Neuronal stem cell (in vitro differentiated cells): ENCODE measurements at regions not wholly inside any gene's neighbourhood (a gene's known extent, or its start where the extent isn't known, plus 50 kb on each side); places are given as distances from the start of the nearest gene placed in this dataset.

ENCODE experiments used
- DNase-seq: peaks from one replicate; pipeline ENCODE4 v3.0.0-alpha.2; 2013; ENCODE audit warnings: low spot score
- H2AFZ ChIP-seq: one replicate; pipeline ENCODE4 v1.6.1; 2013; ENCODE audit warnings: mild to moderate bottlenecking, low read length, inconsistent platforms
- H2AK5ac ChIP-seq: 2 replicates; pipeline ENCODE4 v1.6.1; 2013; ENCODE audit warnings: low read depth, mild to moderate bottlenecking, inconsistent platforms, low read length, moderate library complexity, mixed read lengths
- H2BK120ac ChIP-seq: 2 replicates; pipeline ENCODE4 v1.6.1; 2013; ENCODE audit warnings: low read depth, mild to moderate bottlenecking, inconsistent platforms, low read length, moderate library complexity, mixed read lengths
- H2BK12ac ChIP-seq: one replicate; pipeline ENCODE4 v1.6.1; 2013; ENCODE audit warnings: low read length, inconsistent platforms
- H2BK15ac ChIP-seq: 2 replicates; pipeline ENCODE4 v1.6.1; 2013; ENCODE audit warnings: mild to moderate bottlenecking, low read length, inconsistent platforms, mixed read lengths
- H2BK5ac ChIP-seq: one replicate; pipeline ENCODE4 v1.6.1; 2013; ENCODE audit warnings: inconsistent platforms, mild to moderate bottlenecking, low read length, moderate library complexity
- H3K14ac ChIP-seq: one replicate; pipeline ENCODE4 v1.6.1; 2013; ENCODE audit warnings: low read length, inconsistent platforms
- H3K18ac ChIP-seq: 2 replicates; pipeline ENCODE4 v1.6.1; 2013; ENCODE audit warnings: low read length, inconsistent platforms
- H3K23ac ChIP-seq: 2 replicates; pipeline ENCODE4 v1.6.1; 2013; ENCODE audit warnings: low read depth, mild to moderate bottlenecking, mixed read lengths, low read length, inconsistent platforms; ENCODE audit not compliant: poor library complexity
- H3K27ac ChIP-seq: replicated peaks from 3 replicates; pipeline ENCODE4 v1.5.1; 2013; ENCODE audit warnings: low read length, inconsistent platforms
- H3K27me3 ChIP-seq, 3 experiments: 2 replicates each; pipeline ENCODE4 v1.6.1; 2013; ENCODE audit warnings: low read length in 3 of 3, mild to moderate bottlenecking in 2 of 3, inconsistent platforms in 1 of 3, low read depth in 1 of 3, mixed read lengths in 1 of 3, moderate library complexity in 1 of 3; ENCODE audit not compliant: control insufficient read depth in 3 of 3, insufficient read depth in 3 of 3
- H3K36me3 ChIP-seq, 2 donors: replicated peaks in 1 of 2; 2 replicates each; pipeline ENCODE4 v1.6.1; 2013; ENCODE audit warnings: low read length in 2 of 2; ENCODE audit not compliant: control insufficient read depth in 2 of 2, insufficient read depth in 2 of 2
- H3K4ac ChIP-seq: 2 replicates; pipeline ENCODE4 v1.6.1; 2013; ENCODE audit warnings: inconsistent platforms, mild to moderate bottlenecking, low read length, moderate library complexity
- H3K4me1 ChIP-seq, 2 donors: 1 replicate in 1 of 2; 2 replicates in 1 of 2; pipeline ENCODE4 v1.6.1; 2013; ENCODE audit warnings: low read length in 2 of 2, low read depth in 1 of 2; ENCODE audit not compliant: control insufficient read depth in 2 of 2, insufficient read depth in 1 of 2
- H3K4me2 ChIP-seq: one replicate; pipeline ENCODE4 v1.6.1; 2013; ENCODE audit warnings: mild to moderate bottlenecking, low read length, inconsistent platforms; ENCODE audit not compliant: insufficient read depth, poor library complexity, severe bottlenecking
- H3K4me3 ChIP-seq, 2 donors: 2 replicates each; pipeline ENCODE4 v1.5.1; 2013; ENCODE audit warnings: low read length in 2 of 2, mild to moderate bottlenecking in 2 of 2, inconsistent platforms in 1 of 2, moderate library complexity in 1 of 2
- H3K79me1 ChIP-seq: one replicate; pipeline ENCODE4 v1.6.1; 2013; ENCODE audit warnings: low read depth, mild to moderate bottlenecking, inconsistent platforms, low read length, moderate library complexity
- H3K9ac ChIP-seq: one replicate; pipeline ENCODE4 v1.6.1; 2013; ENCODE audit warnings: mild to moderate bottlenecking, low read depth, low read length, inconsistent platforms; ENCODE audit not compliant: poor library complexity
- H3K9me3 ChIP-seq, 2 donors: replicated peaks in 1 of 2; 2 replicates each; pipeline versions ENCODE3 to v1.6.1; 2013; ENCODE audit warnings: low read length in 2 of 2, mild to moderate bottlenecking in 2 of 2, inconsistent platforms in 1 of 2, low read depth in 1 of 2, mixed read lengths in 1 of 2, moderate library complexity in 1 of 2; ENCODE audit not compliant: control insufficient read depth in 2 of 2, insufficient read depth in 1 of 2
- H4K8ac ChIP-seq: one replicate; pipeline ENCODE4 v1.6.1; 2013; ENCODE audit warnings: low read depth, mild to moderate bottlenecking, inconsistent platforms, low read length, moderate library complexity
- H4K91ac ChIP-seq: one replicate; pipeline ENCODE4 v1.6.1; 2013; ENCODE audit warnings: low read length, low read depth, mild to moderate bottlenecking, inconsistent platforms; ENCODE audit not compliant: poor library complexity
- WGBS, 2 donors: extraction: QIAGEN DNeasy Blood & Tissue Kit; methylation state at CpG; one replicate each; pipeline ENCODE4 v1.1.7; 2013; ENCODE audit warnings: missing lambda C conversion rate in 2 of 2, mixed read lengths in 1 of 2; ENCODE audit not compliant: insufficient read length in 2 of 2, insufficient replicate concordance in 1 of 2; ENCODE audit errors: extremely low coverage in 2 of 2; 5-methylcytosine and 5-hydroxymethylcytosine counted together

GRCh38 chr5:36370073-36370472 lies 68.4 kb upstream of the RANBP3L start:
- Histone ChIP-seq H3K9me3 (no peaks in the 10 kb centered on the region), H3K4ac (no peak overlapping the region), H2BK120ac (no peak overlapping the region), H2BK5ac (no peak overlapping the region), H4K91ac (no peak overlapping the region), H3K23ac (no peak overlapping the region), H3K14ac (no peak overlapping the region), H3K27ac (no peak overlapping the region), H3K9ac (no peak overlapping the region), H2AK5ac (no peak overlapping the region), H3K36me3 (no peaks in the 10 kb centered on the region), H2AFZ (no peak overlapping the region), H3K4me3 (no peak overlapping the region), H3K4me1 (no peaks in the 10 kb centered on the region), H2BK12ac (no peak overlapping the region), H3K27me3 (peaks cover 0 to 7% (median 0%) of the 10 kb centered on the region in 3 experiments), H4K8ac (no peak overlapping the region), H3K18ac (no peak overlapping the region), H3K4me2 (no peak overlapping the region), H2BK15ac (no peak overlapping the region), H3K79me1 (no peaks in the 10 kb centered on the region)
- WGBS, 2 donors, result no CpG with 5 or more reads among the region's 2 CpGs
- no peak for DNase-seq

GRCh38 chr5:36371366-36371765 lies 69.7 kb upstream of the RANBP3L start:
- Histone ChIP-seq H3K23ac (no peak overlapping the region), H3K4ac (no peak overlapping the region), H3K14ac (no peak overlapping the region), H3K4me3 (no peak overlapping the region), H4K8ac (no peak overlapping the region), H2BK5ac (no peak overlapping the region), H3K27ac (no peak overlapping the region), H2BK15ac (no peak overlapping the region), H3K4me1 (no peaks in the 10 kb centered on the region), H3K9ac (no peak overlapping the region), H2AFZ (no peak overlapping the region), H3K4me2 (no peak overlapping the region), H2BK120ac (no peak overlapping the region), H2BK12ac (no peak overlapping the region), H3K36me3 (no peaks in the 10 kb centered on the region), H2AK5ac (no peak overlapping the region), H3K18ac (no peak overlapping the region), H3K27me3 (peaks cover 0 to 7% (median 0%) of the 10 kb centered on the region in 3 experiments), H4K91ac (no peak overlapping the region), H3K79me1 (no peaks in the 10 kb centered on the region), H3K9me3 (no peaks in the 10 kb centered on the region)
- DNase-seq, result no peak
- WGBS, 2 donors, result no CpG with 5 or more reads among the region's 6 CpGs

GRCh38 chr5:36373527-36374086 lies 71.9 kb upstream of the RANBP3L start:
- no CpG with 5 or more reads among the region's 8 CpGs for WGBS, 2 donors

GRCh38 chr5:36374266-36374862 lies 72.7 kb upstream of the RANBP3L start:
- Histone ChIP-seq H3K36me3 (no peaks in the 10 kb centered on the region), H2BK15ac (no peak overlapping the region), H3K27me3 (peaks cover 0 to 2% (median 0%) of the 10 kb centered on the region in 3 experiments), H3K23ac (no peak overlapping the region), H2BK5ac (no peak overlapping the region), H2BK120ac (no peak overlapping the region), H2AFZ (no peak overlapping the region), H3K4ac (no peak overlapping the region), H3K18ac (no peak overlapping the region), H3K27ac (no peak overlapping the region), H3K9ac (no peak overlapping the region), H3K4me3 (no peak overlapping the region), H3K79me1 (no peaks in the 10 kb centered on the region), H2BK12ac (no peak overlapping the region), H4K8ac (no peak overlapping the region), H3K4me1 (no peaks in the 10 kb centered on the region), H4K91ac (no peak overlapping the region), H3K9me3 (no peaks in the 10 kb centered on the region), H3K4me2 (no peak overlapping the region), H2AK5ac (no peak overlapping the region), H3K14ac (no peak overlapping the region)
- no peak for DNase-seq
- WGBS, 2 donors, result no CpG with 5 or more reads among the region's 3 CpGs

More at GRCh38 chr5:36373527-36374086, 71.9 kb upstream of the RANBP3L start:
- no peak overlapping the region for H2BK5ac ChIP-seq
- no peaks in the 10 kb centered on the region for H3K79me1 ChIP-seq
- no peak overlapping the region for H3K18ac ChIP-seq
- DNase-seq, result no peak
- H3K27me3 ChIP-seq, result peaks cover 0 to 2% (median 0%) of the 10 kb centered on the region in 3 experiments
- H3K9ac ChIP-seq, result no peak overlapping the region
- no peaks in the 10 kb centered on the region for H3K9me3 ChIP-seq
- no peak overlapping the region for H4K91ac ChIP-seq
- H4K8ac ChIP-seq, result no peak overlapping the region
- H3K4ac ChIP-seq, result no peak overlapping the region
- no peaks in the 10 kb centered on the region for H3K4me1 ChIP-seq
- no peak overlapping the region for H2BK12ac ChIP-seq
- no peak overlapping the region for H3K14ac ChIP-seq
- no peak overlapping the region for H3K23ac ChIP-seq
- no peaks in the 10 kb centered on the region for H3K36me3 ChIP-seq
- H3K4me3 ChIP-seq, result no peak overlapping the region
- H2BK120ac ChIP-seq, result no peak overlapping the region
- H2AK5ac ChIP-seq, result no peak overlapping the region
- no peak overlapping the region for H2AFZ ChIP-seq
- no peak overlapping the region for H2BK15ac ChIP-seq
- H3K4me2 ChIP-seq, result no peak overlapping the region
- no peak overlapping the region for H3K27ac ChIP-seq
